NCI-H446 treated with DMSO at 0.1 percent for 48 hours (cell line): ENCODE measurements at regions not wholly inside any gene's neighbourhood (a gene's known extent, or its start where the extent isn't known, plus 50 kb on each side); places are given as distances from the start of the nearest gene placed in this dataset.
A peak's percentile ranks its signal among the peaks of the same experiment; 100 is the strongest.
"Not testable (repeated sequence)": the region's sequence is repeated elsewhere in the genome, so short reads cannot be mapped to it uniquely, and the experiment has no call there.

Source experiments
- DNase-seq: peaks from one replicate; lab custom pipeline; 2025; lab: John Stamatoyannopoulos, UW

DNA sequence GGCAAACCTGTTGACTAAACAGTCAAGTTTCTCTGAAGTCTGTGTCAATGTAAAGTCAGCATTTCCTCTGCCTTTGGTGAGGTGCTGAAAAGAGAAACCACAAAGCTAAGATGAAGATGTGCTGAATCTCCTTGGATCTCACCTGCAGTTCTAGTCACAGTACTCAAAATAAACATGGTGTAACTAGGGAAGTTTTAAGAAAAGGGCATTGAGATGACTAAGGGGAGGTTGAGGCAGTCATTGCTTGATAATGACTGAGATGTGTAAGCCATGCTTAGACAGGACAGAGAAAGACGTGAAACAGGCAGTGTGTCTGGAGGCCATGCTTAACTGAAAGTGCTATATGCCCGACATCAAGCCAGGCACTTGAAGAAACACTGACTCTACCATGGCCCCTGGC is 1010.0 kb upstream of the CELF4 start:
- DNase-seq = no peak

DNA sequence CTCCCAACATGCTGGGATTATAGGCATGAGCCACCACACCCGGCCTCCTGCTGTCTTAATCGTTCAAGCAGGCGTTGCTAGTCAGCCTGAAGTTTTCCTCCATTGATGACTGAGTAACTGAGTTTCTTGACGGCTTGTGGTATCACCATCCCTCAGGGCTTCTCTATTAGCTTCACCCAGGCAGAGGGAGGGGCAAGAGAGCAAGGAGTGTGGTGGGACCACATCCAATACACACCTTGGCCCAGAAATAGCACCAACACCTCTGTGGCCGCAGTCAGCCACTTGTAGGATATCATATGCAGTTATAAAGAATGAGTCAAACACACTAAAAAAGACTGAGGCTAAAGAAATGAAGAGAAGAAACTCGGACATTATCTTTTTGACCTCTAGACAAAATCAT is 1009.4 kb upstream of the CELF4 start:
- no peak for DNase-seq

DNA sequence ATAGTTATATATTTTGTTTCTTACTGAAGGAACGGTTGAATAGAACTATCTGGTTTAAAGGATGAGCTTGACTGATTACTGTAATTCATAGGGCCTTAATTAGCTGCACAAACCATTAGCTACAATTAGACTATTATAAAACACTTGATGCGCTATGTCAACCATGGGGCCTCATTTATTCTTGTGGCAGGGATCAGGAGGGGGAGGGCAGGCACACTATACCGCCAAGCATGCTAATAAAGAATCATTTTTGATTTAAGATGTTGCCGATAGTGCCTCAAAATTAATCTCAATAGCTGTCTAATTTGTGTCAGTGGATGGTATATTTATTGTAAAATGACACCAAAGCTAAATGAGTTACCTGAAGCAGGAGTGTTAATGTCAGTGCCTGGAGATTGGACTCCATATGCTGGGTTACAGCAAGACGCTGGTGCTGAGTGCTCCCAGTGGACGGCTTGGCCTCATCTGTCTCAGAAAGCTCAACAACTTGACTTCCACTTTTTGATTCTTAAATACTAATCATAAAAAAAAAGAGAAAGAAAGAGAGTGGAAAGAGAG is 1007.0 kb upstream of the CELF4 start:
- DNase-seq = no peak

DNA sequence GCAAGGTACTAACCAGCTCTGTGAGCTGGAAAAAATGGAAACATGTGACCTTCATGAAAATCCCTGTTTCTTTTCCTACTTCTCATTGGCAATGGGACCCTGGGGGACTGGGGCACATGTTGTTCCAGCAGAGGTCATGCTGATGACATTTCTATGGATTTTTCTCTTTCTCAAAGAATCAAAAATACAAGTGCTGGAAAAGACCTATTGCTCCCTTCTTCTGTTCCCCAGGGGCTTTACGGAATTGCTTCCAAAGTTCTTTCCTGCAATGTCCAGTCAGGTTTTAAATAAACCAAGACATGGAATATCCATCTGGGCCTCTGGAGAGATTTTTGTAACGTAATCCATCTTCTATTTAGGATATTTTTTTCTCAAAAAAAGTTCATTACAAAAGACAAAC is 1006.1 kb upstream of the CELF4 start:
- DNase-seq = no peak

DNA sequence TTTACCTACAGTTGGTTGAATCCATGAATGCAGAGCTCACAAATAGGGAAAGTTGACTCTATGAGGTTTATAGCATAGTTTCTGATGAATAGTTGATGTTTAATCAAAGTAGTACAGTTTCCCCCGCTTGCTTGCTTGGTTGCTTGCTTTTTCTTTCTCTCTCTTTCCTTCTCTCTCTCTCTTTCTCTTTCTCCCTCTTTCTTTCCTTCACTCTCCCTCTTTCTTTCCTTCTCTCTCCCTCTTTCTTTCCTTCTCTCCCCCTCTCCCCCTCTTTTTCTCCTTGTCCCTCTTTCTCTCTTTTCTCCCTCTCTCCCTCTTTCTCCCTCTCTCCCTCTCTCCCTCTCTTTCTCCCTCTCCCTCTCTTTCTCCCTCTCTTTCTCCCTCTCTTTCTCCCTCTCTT is 999.9 kb upstream of the CELF4 start:
- DNase-seq = no peak

DNA sequence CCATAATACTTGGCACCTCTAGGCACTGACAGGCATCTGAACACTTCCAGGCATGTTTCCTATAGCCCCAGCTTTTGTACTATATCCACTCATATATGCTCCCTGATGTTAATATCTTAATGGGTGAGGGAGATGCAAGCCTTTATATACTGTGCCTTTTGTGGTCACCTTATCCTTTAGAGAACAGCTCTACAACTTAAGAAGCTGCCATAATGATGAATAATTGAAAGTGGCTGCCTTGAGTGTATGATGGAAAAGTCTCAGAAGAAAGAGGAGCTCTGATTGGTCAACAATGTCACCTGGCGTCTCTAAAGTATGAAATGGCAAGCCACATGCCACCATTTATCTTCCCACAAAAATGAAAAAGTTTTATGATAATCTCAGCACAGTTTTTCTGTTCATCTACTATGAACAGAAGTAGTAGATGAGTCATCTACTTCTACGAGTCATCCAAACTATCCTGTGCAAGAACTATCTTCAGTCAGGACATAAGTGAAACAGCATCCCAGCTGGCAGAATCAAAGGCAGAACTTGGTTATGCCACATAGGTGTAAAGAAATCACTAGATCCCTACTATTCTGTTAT is 997.9 kb upstream of the CELF4 start:
- no peak for DNase-seq

DNA sequence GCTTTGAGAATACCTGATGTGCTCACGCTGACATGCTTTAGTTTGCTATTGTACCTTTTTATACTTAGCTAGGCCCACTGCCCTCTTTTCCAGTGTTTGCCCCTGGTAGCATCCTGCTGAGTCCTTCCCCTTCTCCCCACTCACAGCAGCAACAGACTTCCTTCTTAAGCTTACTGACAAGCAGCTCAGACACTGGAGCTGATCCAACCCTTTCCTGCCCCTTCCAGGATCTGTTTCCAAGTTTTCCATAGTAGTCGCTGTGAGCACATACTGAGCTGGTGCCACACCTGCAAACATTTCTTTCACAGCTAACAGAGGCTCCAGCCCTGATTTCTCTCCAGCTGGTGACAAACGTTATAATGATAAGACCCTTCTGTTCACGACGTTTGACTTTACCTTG is 991.4 kb upstream of the CELF4 start:
- DNase-seq = peak; percentile 31

DNA sequence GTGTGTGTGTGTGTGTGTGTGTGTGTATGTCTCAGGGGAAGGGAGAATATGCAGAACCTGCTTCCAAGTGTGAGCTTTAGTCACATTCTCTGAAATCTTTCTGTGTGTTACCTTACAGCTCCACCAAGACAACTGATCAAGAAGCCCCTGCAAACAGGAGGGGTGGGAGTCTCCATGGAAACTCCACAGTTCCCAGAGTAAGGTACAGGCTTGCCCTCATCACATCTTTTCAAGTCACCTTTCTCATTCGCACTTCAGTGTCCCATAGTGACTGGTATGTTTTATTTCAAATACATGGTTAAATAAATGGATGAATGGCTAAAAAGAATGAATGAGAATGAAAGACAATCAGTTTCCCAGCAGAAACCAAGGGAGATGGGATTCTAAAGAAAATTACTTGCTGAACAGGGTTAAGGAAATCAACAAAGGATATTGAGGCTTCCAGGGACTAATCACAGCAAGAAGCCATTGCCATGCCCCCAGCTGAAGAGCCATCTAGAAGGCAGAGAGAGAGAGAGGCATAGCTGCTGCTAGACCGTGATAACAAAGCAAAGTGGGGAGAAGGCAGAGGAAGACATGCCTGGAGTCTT is 987.2 kb upstream of the CELF4 start:
- no peak for DNase-seq

DNA sequence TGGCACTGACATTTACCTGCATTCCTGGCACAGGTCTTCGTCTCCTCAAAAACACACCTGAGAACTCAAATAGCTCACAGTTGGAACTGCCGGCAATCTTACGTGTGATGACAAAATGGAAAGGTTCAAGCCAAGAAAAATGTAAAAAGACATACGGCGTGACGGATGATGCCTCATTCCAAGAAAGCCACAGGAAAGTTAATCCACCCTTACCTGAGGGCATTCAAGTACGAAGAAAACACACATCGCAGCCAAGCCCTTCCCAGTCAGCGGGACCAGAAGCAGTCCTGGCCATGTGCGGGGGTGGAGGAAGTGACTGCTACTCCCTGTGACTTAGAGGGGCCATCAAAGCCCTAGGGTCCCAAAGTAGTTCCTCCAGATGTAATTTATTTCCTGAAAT is 986.3 kb upstream of the CELF4 start:
- no peak for DNase-seq

DNA sequence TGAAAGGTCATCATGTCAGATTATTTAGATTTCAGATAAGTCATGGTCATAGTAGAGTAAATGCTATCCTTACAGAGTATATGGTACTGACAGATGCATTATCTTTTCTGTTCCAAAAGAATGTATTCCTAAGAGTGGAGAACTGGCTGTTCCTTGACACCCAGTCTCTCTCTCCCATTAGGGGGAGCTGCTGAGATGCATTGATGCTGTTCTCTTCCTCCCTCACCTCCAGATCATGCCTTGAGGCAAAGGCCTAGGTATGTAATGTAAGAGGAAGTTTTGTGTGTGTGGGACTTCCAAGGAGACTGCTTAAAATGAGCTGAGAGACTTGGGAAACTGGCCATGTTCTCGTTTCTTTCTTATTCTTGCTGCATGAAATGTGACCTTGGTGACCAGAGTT is 979.5 kb upstream of the CELF4 start:
- no peak for DNase-seq

DNA sequence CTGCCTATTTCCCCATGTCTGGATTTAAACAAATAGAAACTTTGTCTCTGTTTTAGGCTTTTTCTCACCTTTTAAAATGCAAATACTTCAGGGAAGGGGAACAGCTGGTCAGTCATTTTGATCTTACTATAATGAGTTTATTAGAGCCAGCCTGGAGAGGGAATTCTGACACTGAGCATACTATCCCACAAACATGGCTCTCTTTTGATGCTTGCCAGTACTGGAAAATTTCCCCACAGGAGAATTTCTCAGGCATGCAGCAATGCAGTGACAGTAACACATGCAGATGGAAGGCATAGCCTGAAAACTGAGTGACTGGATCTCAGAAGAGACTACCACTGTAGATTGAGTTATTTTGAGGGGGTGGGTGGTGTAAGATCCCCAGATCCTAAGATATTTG is 974.3 kb upstream of the CELF4 start:
- DNase-seq = no peak

DNA sequence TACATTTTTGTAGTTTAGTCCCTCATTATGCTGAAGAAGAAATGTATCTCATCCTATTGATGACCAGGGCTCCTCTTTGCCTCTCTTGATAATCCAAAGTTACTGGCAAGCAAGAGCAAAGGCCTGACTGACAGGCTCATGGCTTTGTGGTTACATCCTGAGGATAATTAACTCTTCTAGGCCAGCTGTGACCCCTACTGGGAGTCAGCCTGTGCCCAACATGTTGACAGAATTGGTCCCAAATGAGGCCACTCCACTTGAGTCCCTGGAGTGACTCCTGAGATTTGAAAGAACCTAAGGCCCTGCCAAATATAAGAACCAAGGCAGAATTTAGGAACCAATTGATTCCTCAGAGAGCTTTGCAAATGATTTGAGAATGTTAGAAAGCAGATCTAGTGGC is 973.8 kb upstream of the CELF4 start:
- peak; percentile 41 for DNase-seq

DNA sequence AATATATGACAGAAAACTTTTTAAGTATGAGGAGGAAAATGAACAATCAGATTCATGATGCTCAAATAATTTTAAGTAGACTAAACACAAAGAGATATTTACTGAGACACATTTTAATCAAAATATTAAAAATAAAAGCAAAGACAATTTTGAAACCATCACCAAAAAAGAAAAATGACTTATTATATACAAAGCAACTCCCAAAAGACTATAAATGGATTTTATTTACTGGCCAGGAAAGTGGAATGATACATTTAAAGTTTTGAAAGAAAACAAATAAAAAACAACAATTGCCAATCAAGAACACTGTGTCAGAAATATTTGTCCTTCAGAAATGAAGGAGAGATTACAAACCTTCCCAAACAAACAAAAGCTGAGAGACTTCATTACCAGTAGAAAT is 968.5 kb upstream of the CELF4 start:
- DNase-seq = no peak

DNA sequence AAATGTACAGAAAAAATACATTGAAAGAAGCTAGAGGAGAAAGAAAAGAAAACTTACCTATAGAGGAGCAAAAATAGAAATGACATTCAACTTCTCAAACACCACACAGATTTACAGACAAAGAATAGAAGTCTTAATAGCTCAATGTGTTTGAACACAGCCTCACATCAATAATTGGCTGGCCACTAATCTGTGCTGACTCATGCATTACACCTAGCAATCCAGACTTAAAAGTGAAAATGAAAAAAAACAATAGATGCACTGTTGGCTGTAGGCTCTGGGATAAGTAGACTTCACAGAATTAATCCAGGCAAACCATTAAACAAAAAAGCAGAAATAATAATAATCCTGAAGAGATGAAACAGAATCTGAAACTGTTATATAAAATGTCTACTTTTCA is 961.3 kb upstream of the CELF4 start:
- DNase-seq = no peak

DNA sequence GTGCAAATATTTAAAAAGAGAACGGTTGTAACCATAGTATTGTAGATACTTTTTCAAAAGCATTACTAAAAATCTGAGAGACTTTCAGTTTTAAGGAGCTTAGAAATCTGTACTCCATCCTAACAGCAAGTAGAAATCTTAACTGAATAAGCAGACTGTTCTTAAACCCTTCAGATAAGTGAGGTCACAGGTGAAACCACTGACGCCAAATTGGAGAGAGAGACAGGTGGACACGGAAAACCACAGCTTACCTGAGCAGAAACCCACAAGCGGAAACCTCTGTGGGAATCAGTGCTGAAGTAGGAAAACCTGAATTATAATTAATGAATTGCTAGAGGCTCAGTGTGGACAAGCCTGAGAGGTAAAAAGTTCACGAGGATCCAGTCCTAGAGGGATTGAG is 959.4 kb upstream of the CELF4 start:
- no peak for DNase-seq

DNA sequence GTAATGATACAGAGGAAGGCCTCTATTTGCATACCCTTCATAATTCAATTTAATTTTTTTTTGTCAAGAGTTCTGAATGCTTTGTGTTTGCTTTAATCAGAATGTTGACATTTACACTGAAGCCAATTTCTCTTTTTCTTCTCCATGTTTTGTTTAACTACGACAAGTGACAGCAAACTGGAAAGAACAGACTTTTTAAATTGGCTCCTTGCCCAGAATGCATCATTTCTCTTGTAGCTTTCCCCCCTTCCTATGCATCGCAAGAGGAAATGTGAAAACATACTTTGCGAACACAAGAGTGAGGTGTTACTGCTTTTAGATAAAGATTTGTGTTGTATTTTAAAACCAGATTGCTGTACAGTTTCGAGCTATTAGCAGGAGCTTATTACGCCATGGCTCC is 955.2 kb upstream of the CELF4 start:
- peak; percentile 18 for DNase-seq

DNA sequence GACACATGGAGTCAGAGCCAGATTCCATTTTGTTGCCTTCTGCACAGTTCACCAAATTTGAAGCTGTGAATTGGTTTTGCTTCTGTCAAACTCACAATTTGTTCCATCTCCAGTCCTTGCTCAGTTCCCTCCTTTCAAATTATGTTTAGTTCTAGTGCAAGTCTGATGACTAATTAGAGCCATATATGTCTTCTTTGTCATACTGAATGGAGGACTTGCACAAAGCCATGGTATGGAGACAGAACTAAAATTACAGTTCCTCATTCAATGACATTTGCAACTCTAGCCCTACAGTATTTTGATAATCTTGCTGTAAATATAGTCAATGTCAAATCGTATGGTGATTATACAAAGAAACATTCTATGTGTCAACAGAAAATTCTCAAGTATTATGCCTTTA is 936.9 kb upstream of the CELF4 start:
- DNase-seq = no peak

DNA sequence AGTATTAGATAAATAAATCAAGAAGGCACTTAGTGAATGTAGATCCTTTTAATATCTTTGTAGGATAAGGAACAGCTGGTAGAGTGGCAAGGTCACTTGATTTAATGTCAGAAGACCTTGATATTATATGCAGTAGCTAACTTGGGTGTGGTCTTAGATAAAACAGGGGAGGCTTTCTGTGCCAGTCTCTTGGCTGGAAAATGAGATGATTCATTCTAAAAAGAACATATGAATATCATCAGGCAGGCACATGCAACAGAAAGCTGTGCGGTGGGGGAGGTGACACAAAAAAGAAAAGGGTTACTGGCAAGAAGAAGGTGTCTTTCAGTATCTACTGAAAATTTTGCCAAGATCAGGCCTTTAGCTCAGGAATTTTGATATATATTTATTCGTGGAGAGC is 931.7 kb upstream of the CELF4 start:
- DNase-seq = peak; percentile 6

DNA sequence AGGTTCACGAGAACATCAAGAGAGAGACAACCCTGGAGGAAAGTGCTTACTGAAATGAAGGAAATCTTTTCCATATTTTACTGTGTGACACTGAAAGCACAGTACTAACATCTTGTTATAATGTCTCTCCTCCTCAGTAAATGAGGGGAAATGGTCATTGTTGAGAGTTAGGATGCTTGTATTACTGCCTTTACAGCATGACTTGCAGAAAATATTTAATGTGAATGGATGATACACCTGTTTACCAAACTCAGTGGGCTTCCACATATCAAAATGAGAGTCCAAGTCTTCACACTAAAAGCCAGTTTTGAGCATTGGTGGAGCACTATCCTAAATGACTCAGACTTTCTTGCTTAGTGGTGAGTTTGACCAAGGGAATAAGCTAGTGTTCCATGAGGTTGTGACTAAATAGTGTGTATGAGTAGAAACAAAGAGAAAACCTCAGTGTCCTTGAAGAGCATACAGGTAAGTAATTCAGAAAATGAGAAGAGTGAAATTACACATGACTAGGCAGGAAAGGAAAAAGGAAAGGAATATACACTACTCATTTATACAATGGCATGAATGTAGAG is 930.7 kb upstream of the CELF4 start:
- no peak for DNase-seq

DNA sequence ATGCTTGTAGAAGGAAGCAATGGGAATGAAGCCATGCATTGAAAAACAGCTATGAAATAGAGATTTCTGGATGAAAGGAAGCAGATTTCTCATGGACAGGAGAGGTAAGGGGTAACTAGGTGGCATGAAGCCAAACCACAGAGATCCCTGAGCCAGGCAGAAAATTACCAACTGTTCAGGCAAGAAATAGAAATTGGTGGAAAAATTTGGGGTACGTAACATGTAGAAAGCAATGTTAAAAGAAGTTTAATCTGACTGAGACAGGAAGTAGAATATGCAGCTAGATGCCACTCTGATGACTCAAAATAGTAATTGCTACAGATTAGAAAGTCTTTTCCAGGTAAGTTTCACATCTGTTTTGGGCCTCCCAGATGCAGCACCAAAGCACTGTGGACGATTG is 928.5 kb upstream of the CELF4 start:
- DNase-seq = no peak

DNA sequence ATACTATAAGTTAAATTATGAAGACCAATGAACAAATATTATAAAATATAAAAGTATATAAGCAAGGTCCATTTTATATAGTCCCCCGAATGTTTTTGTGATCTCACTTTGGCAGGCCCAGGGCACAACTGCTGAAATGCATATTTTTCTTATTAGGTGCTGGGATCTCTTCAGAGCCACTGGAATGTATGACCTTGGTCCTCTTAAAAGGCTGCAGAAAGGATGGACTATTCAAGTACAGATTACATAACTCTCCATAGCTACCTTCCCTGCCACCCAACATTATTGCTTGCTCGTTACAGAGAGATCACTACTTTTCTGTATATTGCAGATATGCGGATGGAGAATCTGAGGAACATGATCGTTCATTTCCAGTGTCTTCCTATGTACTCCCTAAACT is 925.6 kb upstream of the CELF4 start:
- DNase-seq = no peak

DNA sequence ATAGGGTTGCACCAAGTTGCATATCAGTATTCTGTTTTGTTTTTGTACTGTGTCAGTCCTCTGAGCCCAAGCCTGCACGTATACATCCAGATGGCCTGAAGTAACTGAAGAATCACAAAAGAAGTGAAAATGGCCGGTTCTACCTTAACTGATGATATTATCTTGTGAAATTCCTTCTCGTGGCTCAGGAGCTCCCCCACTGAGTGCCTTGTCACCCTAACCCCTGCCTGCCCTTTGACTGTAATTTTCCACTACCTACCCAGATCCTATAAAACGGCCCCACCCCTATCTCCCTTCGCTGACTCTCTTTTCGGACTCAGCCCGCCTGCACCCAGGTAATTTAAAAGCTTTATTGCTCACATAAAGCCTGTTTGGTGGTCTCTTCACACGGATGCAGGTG is 924.1 kb upstream of the CELF4 start:
- not testable (repeated sequence) for DNase-seq

DNA sequence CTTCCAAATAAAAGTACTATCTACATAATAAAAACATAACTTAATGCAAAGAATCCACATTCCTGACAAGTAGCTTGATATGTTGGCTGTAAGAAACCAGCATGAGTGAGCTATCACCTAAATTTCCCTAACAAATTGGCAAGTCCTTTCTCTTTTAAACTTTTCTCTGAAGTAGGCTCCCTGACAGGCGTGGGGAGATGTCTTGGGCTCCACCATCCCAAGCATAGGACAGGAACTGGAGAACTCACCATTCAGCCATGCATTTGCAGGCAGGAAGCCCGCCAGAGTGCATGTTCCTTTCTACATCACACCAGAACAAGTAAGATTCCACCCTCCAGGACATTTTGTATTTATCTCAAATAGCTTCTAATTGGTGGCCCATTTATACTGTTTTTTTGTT is 921.9 kb upstream of the CELF4 start:
- DNase-seq = no peak

DNA sequence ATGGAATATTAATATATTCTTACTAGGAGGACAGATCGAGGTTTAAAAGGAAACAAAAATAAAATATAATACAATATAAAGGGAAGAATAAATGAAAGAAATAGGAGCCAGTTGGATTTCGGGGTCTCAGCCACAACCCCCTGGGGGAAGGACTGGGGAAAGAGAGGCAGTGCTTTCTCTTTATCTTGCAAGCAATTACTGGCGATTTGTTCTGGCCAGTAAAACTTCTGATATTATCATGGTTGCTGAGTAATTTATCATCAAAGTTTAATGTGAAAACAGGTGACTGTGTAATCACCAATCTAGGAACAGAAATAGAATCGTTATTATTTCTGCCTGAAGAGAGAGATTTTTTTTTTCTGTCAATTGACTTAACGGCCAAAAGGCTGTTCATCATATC is 917.7 kb upstream of the CELF4 start:
- no peak for DNase-seq
